Stomach (tissue), 8 donors: ENCODE measurements at regions not wholly inside any gene's neighbourhood (a gene's known extent, or its start where the extent isn't known, plus 50 kb on each side); places are given as distances from the start of the nearest gene placed in this dataset.

Source experiments
- DNase-seq, 2 donors: peaks; one replicate each; pipeline versions ENCODE4 v3.0.0 to v3.0.0-alpha.2; 2013 to 2019
- H3K27ac ChIP-seq, 5 donors: fragments of 200-600 bp in 4 of 5; sonication (generic) in 4 of 5; one replicate each; pipeline ENCODE4 v1.5.1; 2013 to 2019; ENCODE audit warnings: mild to moderate bottlenecking in 1 of 5, moderate library complexity in 1 of 5
- H3K27me3 ChIP-seq, 3 donors: fragments of 200-600 bp; sonication (generic); one replicate each; pipeline ENCODE4 v1.5.1; 2017 to 2019; ENCODE audit warnings: mixed run types in 1 of 3
- H3K36me3 ChIP-seq, 4 donors: fragments of 200-600 bp; sonication (generic); 1 replicate in 3 of 4; 2 replicates in 1 of 4; pipeline ENCODE4 v1.5.1; 2016 to 2019
- H3K4me1 ChIP-seq, 4 donors: fragments of 200-600 bp; sonication (generic); one replicate each; pipeline ENCODE4 v1.5.1; 2016 to 2019
- H3K4me3 ChIP-seq, 4 donors: fragments of 200-600 bp; sonication (generic) in 3 of 4; one replicate each; pipeline ENCODE4 v1.5.1; 2016 to 2019; ENCODE audit warnings: mild to moderate bottlenecking in 1 of 4
- H3K9me3 ChIP-seq, 4 donors: fragments of 200-600 bp; sonication (generic); one replicate each; pipeline ENCODE4 v1.5.1; 2016 to 2019
- EP300 ChIP-seq: sonication (generic); formaldehyde crosslinking; IDR thresholded peaks from one replicate; pipeline ENCODE4 v1.6.1; 2017; ENCODE audit warnings: antibody characterized with exemption
- POLR2A ChIP-seq, 4 donors: fragments of 450-650 bp; IDR thresholded peaks; one replicate each; pipeline ENCODE4 v1.6.1; 2016; ENCODE audit warnings: antibody characterized with exemption in 4 of 4, control low read depth in 2 of 4, mild to moderate bottlenecking in 1 of 4, moderate library complexity in 1 of 4
- POLR2AphosphoS5 ChIP-seq, 3 donors: sonication (generic); formaldehyde crosslinking; IDR thresholded peaks; one replicate each; pipeline ENCODE4 v1.6.1; 2016; ENCODE audit warnings: antibody characterized with exemption in 3 of 3
- WGBS, 5 donors: extraction: QIAGEN DNeasy Blood & Tissue Kit in 3 of 5; methylation state at CpG; one replicate each; pipeline versions ENCODE4 v1.1.5 to v1.1.7; 2013 to 2018; 5-methylcytosine and 5-hydroxymethylcytosine counted together
- intact Hi-C: fragments of 100-400 bp; cut with DNase I; formaldehyde crosslinking; loops from one replicate; pipeline ENCODE4 v1.15.1; 2023; ENCODE audit warnings: low total_unique reads
- TF ChIP-seq, protein P1 (sequence below), 7 experiments: fragments of 450-650 bp in 4 of 7; fragments of 200-600 bp in 3 of 7; sonication (generic) in 3 of 7; IDR thresholded peaks; one replicate each; pipeline ENCODE4 v1.5.1; 2016 to 2019; ENCODE audit warnings: antibody characterized with exemption in 7 of 7, control low read depth in 2 of 7, mild to moderate bottlenecking in 1 of 7
- donor health status: healthy with polysubstance abuse.
- donor health status: Bipolar disorder and iron deficiency.
- donor health status: healthy.

DNA sequence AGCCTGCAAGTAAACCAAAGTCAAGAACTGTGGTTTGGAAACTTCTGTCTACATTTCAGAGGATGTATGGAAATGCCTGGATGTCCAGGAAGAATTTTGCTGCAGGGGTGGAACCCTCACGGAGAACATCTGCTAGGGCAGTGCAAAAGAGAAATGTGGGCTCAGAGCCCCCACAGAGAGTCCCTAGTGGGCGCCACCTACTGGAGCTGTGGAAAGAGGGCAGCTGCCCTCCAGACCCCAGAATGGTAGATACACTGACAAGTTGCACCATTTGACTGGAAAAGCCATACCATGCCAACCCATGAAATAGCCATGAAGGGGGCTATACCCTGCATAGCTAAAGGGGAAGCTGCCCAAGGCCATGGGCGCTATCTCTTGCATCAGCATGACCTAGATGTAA lies 1672.4 kb downstream of the KCNT2 start:
- intact Hi-C loops: no loop called here
- H3K4me3 ChIP-seq: no peak overlapping the region

DNA sequence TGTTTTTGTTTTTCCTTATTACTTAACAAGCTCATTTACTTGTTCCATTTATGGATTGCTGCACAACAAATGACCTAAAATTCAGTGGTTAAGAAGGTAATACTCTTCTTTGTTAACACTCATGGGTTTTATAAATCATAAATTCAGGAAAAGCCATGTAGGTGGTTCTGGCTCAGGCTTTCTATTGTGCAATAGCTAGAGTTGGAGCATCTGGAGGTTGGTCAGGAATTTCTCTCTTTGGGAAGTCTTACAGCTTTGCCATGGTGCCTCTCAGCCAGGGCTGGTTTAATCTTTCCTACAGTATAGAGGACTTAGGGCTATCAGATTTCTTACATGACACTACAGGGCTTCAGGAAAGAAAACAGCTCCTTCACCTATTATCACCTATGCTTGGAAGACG lies 1677.1 kb downstream of the KCNT2 start:
- H3K27ac ChIP-seq: no peak overlapping the region
- no peaks in the 10 kb centered on the region for H3K27me3 ChIP-seq
- intact Hi-C loops: no loop called here
- 44 to 71% (median 54%) methylated on average over 1 of the region's 1 CpG for WGBS, 5 donors
- no peaks in the 10 kb centered on the region for H3K4me1 ChIP-seq
- peaks cover 0 to 8% (median 4%) of the 10 kb centered on the region in 4 donors for H3K9me3 ChIP-seq
- no peaks in the 10 kb centered on the region for H3K36me3 ChIP-seq
- no peak overlapping the region for H3K4me3 ChIP-seq
- DNase-seq: no peak
- TF ChIP-seq EP300 (no peak), POLR2AphosphoS5 (IDR thresholded peaks at IDR 0.05) (no peak), POLR2A (IDR thresholded peaks at IDR 0.05) (no peak)
- TF ChIP-seq, protein P1, sequence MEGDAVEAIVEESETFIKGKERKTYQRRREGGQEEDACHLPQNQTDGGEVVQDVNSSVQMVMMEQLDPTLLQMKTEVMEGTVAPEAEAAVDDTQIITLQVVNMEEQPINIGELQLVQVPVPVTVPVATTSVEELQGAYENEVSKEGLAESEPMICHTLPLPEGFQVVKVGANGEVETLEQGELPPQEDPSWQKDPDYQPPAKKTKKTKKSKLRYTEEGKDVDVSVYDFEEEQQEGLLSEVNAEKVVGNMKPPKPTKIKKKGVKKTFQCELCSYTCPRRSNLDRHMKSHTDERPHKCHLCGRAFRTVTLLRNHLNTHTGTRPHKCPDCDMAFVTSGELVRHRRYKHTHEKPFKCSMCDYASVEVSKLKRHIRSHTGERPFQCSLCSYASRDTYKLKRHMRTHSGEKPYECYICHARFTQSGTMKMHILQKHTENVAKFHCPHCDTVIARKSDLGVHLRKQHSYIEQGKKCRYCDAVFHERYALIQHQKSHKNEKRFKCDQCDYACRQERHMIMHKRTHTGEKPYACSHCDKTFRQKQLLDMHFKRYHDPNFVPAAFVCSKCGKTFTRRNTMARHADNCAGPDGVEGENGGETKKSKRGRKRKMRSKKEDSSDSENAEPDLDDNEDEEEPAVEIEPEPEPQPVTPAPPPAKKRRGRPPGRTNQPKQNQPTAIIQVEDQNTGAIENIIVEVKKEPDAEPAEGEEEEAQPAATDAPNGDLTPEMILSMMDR (IDR thresholded peaks at IDR 0.05): no peak

More for the DNA sequence above, 1672.4 kb downstream of the KCNT2 start:
- no peak overlapping the region for H3K27ac ChIP-seq
- no peaks in the 10 kb centered on the region for H3K27me3 ChIP-seq
- H3K36me3 ChIP-seq: no peaks in the 10 kb centered on the region
- no peaks in the 10 kb centered on the region for H3K4me1 ChIP-seq
- DNase-seq: no peak
- WGBS, 5 donors: 71 to 84% (median 76%) methylated on average over 3 of the region's 3 CpGs
- TF ChIP-seq EP300: no peak
- TF ChIP-seq POLR2AphosphoS5 (IDR thresholded peaks at IDR 0.05): no peak
- TF ChIP-seq POLR2A (IDR thresholded peaks at IDR 0.05): no peak
- TF ChIP-seq, protein P1 (IDR thresholded peaks at IDR 0.05): no peak
- H3K9me3 ChIP-seq: peaks cover 0 to 8% (median 6%) of the 10 kb centered on the region in 4 donors

DNA sequence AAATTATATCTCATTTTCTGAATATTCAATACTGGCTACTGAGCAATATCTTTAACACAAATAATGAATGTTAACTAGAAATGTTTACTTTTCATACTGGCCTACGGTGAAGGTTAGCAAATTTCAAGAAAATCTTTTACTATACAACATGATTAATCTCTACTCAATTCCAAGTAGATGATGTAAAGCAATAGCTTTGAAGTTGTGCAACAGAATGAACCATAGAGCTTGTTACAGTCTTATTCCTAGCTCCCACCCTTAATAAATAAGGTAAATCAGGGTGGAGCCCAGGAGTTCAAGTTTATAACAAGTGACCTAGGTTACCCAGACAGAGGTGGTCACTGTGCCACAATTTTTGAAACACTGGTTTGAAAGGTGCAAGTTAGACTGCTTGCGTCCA lies 1678.1 kb downstream of the KCNT2 start:
- no peak for TF ChIP-seq POLR2A (IDR thresholded peaks at IDR 0.05)
- no peak for TF ChIP-seq POLR2AphosphoS5 (IDR thresholded peaks at IDR 0.05)
- TF ChIP-seq, protein P1 (IDR thresholded peaks at IDR 0.05): no peak
- no peak for TF ChIP-seq EP300
- H3K27ac ChIP-seq: no peak overlapping the region
- no peaks in the 10 kb centered on the region for H3K36me3 ChIP-seq
- H3K4me3 ChIP-seq: no peak overlapping the region
- peak in 1 of 2 donors; percentile 15 for DNase-seq
- H3K9me3 ChIP-seq: no peaks in the 10 kb centered on the region
- 29 to 48% (median 43%) methylated on average over 2 of the region's 2 CpGs for WGBS, 5 donors
- H3K4me1 ChIP-seq: no peaks in the 10 kb centered on the region
- intact Hi-C loops: no loop called here
- no peaks in the 10 kb centered on the region for H3K27me3 ChIP-seq

DNA sequence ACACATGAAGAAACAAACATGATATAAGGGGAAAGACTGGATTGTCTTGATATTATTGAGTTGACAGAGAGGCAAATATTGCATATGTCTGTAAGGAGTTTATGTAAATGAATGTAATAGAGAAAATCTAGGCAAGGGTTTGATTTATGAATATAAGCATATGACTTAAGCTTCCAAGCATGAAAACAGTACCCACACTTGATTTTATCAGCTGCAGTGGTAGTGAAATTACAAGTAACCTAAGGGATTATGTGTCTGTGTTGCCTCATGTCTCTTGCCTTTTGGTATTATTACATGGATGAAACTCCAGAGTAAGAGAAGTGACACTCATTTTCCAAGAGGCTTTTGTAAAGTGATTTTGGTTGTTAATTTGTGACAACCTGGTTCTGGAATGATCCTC lies 1678.9 kb downstream of the KCNT2 start:
- DNase-seq: no peak
- Histone ChIP-seq H3K4me3 (no peak overlapping the region), H3K4me1 (no peaks in the 10 kb centered on the region), H3K27ac (no peak overlapping the region), H3K9me3 (no peaks in the 10 kb centered on the region), H3K36me3 (no peaks in the 10 kb centered on the region), H3K27me3 (no peaks in the 10 kb centered on the region)
- intact Hi-C loops: no loop called here
- TF ChIP-seq, protein P1 (IDR thresholded peaks at IDR 0.05): no peak
- TF ChIP-seq POLR2A (IDR thresholded peaks at IDR 0.05) (no peak), POLR2AphosphoS5 (IDR thresholded peaks at IDR 0.05) (no peak), EP300 (no peak)
